ENCODE measurements at regions not wholly inside any gene's neighbourhood (a gene's known extent, or its start where the extent isn't known, plus 50 kb on each side); places are given as distances from the start of the nearest gene placed in this dataset.

GRCh38 chr15:47398132-47398531, 319.2 kb upstream of the SEMA6D start:
- no peak for DNase-seq

GRCh38 chr15:47398594-47398993, 318.7 kb upstream of the SEMA6D start:
- no peak for DNase-seq

GRCh38 chr15:47399100-47399499, 318.2 kb upstream of the SEMA6D start:
- DNase-seq: no peak

- no peak for DNase-seq
Measured at GRCh38 chr15:47400603-47401002, 316.7 kb upstream of the SEMA6D start.

- DNase-seq: no peak
Measured at GRCh38 chr15:47401427-47401826, 315.9 kb upstream of the SEMA6D start.

GRCh38 chr15:47402829-47403228, 314.5 kb upstream of the SEMA6D start:
- DNase-seq: no peak

DNA sequence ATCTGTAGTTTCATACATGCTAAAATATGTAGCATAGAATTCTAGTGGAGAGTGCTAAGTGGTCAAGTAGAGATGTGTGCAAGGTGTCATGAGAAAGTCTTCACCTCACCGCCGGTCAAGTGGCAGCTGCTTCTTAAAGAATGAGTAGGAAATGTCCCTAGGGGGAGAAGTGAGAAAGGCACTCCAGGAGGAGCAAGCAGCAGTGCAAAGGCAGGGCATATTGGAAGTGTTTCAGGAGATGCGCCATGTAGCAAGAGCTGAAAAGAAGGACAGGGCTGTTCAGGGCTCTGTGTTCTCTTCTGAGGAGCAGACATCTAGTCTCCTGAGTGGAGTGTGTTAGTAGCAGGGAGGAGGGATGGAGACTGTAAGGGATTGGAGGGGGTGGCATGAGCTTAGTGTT, 312.4 kb upstream of the SEMA6D start:
- DNase-seq: peak; percentile 9

DNA sequence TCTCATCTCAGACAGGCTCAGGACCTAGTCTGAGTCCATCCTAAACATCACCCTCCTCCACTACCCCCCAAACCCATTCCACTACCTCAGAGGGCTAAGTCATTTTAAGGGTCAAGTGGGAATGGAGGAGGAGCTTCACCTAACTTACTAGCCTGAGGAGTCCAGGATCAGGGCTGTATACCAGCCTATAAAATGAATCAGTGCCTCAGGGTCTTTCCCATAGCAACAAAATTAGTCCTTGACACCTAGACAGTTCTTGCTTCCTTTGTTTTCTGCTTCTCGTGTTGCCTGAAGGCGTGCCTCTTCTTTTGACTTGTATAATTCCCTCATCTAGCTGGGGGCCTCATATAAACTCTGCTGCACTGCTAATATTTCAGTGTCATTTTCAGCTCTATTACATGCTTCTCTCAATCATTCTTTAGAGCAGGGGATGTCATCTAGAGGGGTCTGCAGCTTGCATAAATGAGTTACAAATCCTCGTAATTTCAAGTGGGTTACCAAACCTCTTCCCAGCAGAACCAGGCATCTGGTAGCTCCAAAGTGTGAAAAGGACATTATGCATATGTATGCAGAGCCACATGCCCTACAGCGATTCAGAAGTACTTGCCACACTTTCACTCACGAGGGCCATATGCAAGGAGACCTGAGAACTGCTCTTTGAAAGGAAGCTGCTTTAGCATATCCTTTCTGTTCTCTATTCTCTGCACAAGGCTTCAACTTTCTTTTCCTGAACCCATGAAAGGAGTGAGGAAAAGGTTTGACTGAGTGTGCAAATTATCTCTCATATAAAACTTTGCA, 311.7 kb upstream of the SEMA6D start:
- DNase-seq: no peak

GRCh38 chr15:47407692-47408091, 309.6 kb upstream of the SEMA6D start:
- no peak for DNase-seq

DNA sequence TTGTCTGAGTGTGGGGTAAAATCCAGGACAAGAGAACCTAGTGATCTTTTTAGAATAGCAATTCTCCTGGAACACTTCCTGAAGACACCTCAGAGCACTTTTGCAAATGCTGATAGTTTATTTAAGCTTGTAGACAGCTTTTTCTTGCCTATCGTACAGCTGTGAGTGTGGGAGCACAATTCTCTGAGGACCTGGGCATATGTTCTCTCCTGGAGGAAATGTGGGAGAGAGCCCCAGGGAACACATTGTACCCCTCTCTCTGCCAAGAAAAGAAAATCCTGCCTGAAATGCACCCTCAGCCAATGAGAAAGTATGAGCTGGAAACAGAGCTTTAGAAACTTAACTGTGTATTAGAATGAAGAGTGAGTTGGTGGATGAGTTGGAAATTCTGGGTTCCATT, 308.3 kb upstream of the SEMA6D start:
- no peak for DNase-seq

DNA sequence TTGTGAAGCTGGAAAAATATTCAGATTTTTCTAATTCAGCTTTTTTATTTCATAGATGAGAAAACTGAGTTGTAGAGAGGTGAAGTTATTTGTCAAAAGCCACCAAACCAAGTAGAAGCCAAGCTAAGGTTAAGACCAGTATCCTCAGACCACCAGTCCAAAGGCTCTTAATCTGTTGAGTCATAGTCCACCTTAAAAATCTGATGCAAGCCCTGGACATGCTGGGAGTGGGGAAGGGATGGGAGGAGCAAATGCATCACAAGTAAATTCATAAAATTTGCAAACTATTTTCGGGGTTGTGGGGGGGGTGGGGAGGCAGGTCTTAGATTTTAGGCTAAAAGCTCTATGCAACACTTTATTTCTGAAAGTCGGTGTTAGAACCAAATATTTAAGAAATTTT, 307.7 kb upstream of the SEMA6D start:
- DNase-seq: no peak

GRCh38 chr15:47410247-47410646, 307.1 kb upstream of the SEMA6D start:
- DNase-seq: no peak

GRCh38 chr15:47411733-47412132, 305.6 kb upstream of the SEMA6D start:
- no peak for DNase-seq

DNA sequence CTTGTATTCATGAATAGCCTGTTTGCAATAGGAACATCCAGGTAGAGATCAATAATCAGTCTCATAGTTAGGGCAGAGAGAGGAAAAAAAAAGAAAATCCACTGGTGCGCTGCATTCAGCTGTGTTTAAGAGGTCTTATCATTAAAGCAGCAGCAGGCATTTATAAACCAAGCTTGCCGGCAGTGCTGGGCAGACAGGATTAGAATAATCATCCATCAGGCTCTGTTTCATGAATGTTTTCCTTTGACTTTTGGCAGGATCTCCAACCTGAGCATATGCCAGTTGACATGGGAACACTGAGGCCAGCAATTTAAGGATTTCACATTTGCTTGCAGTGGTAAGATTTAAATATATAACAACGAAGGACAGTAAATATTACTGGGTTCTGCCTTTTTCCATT, 305.2 kb upstream of the SEMA6D start:
- DNase-seq: no peak

DNA sequence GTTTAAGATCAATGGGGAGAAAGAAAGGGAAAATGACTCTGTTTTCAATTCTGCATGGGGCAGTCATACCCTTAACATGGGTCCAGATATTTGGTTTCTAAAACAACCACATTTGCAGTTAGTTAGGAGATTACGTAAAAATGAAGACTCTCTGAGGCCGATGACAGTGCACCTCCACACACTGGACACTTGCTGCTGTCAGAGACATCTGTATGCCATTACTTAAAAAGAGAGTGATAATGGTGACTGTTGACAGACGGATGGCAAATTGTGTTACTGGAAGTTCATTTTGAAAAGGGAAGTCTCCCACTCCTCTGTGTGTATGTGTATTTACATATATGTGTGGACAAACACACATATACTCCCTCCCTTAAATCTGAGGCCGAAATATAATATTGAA, 304.5 kb upstream of the SEMA6D start:
- DNase-seq: no peak

- no peak for DNase-seq
Measured at GRCh38 chr15:47414207-47414606, 303.1 kb upstream of the SEMA6D start.

DNA sequence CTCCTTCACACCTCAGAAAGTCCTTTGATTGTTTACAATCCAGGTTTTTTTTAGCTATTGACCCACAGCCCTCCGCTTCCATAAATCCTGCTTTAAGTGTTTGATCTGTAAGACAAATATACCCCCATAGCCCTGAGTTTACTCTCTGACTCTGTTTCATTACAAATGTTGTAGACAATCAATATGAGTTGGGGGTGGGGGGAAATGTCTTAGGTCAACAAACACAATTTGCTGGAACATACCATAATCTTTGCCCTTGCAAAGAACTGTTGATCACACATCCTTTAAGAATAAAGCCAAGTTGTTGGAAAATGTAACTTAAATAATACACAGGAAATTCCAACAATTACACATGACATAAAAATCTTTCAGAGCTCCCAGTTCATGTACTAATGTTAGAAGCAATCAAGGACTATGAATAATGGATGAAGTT, 301.8 kb upstream of the SEMA6D start:
- DNase-seq: no peak

- no peak for DNase-seq
Measured at GRCh38 chr15:47422881-47423665, 294.2 kb upstream of the SEMA6D start.

DNA sequence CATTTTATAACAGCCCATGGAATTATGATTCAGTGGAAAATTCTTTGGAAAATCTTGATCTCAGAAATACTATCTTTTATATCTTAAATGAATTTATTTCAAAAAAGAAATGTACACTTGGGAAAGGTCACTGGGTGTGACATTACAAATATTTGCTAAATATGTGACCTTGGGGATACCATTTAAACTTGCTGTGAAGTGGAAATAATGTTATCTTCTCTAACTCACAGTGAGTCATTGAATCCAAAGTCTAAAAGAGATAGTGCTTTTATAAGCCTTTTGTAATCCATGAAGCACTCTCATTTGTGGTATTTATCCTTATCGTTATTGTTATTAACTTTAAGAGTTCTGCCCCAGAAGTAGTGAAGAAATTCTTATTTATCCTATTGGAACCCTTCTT, 289.8 kb upstream of the SEMA6D start:
- no peak for DNase-seq

- DNase-seq: no peak
Measured at GRCh38 chr15:47429376-47429775, 287.9 kb upstream of the SEMA6D start.

DNA sequence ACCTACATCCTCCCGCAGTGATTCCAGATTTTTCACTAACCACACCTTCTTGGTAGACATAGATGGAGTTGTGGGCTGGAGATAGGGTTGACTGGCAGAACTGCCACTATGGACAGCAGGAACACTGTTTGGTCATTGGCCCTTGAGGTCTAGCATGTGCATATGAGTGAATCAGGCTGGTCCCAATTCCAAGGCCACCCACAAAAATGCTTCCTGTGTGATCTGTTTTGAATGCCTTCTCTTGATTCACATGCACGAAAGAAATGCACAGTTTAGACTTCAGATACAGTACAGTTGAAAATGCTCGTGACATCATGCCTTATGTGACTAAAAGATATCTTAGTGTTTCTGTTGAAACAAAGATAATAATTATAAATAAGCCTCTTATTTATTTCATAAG, 285.8 kb upstream of the SEMA6D start:
- DNase-seq: no peak

GRCh38 chr15:47432826-47433225, 284.5 kb upstream of the SEMA6D start:
- no peak for DNase-seq

GRCh38 chr15:47434596-47434995, 282.7 kb upstream of the SEMA6D start:
- no peak for DNase-seq

- no peak for DNase-seq
Measured at GRCh38 chr15:47437491-47437890, 279.8 kb upstream of the SEMA6D start.

Measured in DMS79 (cell line).